ENCODE measurements at regions not wholly inside any gene's neighbourhood (a gene's known extent, or its start where the extent isn't known, plus 50 kb on each side); places are given as distances from the start of the nearest gene placed in this dataset.
"Not testable (repeated sequence)": the region's sequence is repeated elsewhere in the genome, so short reads cannot be mapped to it uniquely, and the experiment has no call there.

DNA sequence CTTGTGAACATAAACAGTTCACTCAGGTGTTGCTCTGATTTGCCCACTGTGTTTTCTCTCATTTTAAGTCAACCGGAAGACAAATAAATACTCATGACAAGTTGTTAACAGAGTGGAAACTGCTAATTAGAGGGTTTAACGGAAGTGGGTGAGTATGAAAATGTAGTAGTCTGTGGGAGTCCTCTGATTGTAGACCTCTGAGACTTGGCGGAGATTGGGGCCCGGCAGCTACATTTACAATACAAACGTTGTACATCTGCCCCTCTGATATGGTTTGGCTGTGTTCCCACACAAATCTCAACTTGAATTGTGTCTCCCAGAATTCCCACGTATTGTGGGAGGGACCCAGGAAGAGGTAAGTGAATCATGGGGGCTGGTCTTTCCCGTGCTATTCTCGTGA is 107.3 kb upstream of the FAM98A start:
- in situ Hi-C loops (cut with MboI; ENCODE audit: low sequenced_read_pairs), result no loop called here

DNA sequence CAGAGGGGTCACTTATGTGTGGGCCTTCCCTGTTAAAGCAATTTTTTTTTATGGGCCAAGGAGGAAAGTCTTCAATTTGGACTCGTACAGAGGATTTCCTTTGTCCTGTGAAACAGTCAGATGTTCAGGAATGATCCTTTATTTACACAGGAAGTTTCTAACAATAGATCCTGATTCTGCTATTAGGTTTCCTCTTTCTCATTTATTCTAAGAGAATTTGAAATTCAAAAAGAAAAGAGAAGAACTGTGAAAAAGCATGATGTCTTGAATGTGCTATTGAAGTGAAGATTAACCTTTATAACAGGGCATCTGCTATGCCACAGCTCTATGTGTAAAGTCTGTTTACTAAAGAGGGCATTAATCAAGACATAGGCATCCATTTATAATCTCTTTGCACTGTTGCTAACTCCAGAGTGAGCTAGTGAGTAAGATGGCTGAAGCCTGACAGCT is 105.3 kb upstream of the FAM98A start:
- in situ Hi-C loops (cut with MboI; ENCODE audit: low sequenced_read_pairs), result no loop called here

DNA sequence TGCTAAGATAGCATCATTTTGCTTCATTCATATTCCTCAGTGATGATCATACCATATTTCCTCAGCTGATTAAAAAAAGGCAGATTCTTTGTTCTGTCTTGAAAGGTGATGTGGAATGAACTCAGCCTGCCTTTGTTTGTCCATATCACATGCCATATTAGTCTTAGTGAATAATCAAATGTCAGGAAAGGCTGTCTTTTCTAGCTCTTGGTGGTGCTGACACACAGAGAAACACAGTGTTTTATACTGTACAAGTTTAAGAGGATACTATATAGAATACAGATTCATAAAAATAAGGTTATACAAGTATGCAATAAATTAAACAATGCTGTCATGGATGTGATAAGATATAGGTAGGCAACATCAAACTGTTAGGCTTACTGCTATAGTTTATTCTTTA is 97.1 kb upstream of the FAM98A start:
- in situ Hi-C loops (cut with MboI; ENCODE audit: low sequenced_read_pairs), result no loop called here

DNA sequence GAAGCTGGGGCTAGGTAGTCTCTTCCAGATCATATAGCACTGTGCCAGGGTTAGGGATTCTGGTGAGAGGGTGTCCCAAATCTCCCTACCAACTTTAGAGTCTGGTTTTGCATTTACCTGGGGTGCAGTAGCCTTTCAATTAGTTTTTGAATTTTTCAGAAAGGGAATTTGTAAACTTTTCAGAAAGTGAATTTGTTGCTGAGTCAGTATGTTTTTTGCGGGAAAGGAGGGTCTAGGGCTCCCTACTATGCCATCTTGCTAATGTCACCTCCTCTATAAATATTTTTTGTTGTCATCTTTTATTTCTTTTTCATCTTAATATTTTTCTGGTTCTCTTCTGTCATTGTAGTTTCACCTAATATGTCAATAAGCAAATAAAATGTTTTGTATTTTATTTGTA is 95.8 kb upstream of the FAM98A start:
- in situ Hi-C loops (cut with MboI; ENCODE audit: low sequenced_read_pairs), result no loop called here

DNA sequence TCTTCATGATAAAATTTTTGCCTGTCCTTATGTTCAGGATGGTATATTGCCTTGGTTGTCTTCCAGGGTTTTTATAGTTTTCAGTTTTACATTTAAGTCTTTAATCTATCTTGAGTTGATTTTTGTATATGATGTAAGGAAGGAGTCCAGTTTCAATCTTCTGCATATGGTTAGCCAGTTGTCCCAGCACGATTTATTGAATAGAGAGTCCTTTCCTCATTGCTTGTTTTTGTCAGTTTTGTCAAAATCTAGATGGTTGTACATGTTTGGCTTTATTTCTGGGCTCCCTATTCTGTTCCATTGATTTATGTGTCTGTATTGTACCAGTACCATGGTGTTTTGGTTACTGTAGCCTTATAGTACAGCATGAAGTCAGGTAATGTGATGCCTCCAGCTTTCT is 91.6 kb upstream of the FAM98A start:
- in situ Hi-C loops (cut with MboI; ENCODE audit: low sequenced_read_pairs), result not testable (repeated sequence)

DNA sequence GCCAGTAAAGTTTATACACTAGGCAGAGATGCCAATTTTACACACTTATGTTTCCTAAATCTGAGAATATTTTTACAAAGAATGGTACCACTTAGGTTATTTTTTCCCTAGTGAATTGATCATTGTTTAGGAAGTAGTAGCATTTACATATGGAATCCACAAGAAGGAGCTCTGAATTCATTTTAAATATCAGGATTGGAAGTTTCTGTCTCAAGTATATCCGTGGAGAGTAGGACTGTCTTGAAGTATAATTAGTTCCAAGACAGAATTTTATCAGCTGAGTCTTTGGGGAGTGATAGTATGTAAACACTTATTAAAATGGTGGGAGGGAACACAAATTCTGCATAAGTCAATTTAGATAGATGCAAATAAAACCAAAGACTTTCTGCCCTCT is 82.3 kb upstream of the FAM98A start:
- in situ Hi-C loops (cut with MboI; ENCODE audit: low sequenced_read_pairs), result no loop called here

DNA sequence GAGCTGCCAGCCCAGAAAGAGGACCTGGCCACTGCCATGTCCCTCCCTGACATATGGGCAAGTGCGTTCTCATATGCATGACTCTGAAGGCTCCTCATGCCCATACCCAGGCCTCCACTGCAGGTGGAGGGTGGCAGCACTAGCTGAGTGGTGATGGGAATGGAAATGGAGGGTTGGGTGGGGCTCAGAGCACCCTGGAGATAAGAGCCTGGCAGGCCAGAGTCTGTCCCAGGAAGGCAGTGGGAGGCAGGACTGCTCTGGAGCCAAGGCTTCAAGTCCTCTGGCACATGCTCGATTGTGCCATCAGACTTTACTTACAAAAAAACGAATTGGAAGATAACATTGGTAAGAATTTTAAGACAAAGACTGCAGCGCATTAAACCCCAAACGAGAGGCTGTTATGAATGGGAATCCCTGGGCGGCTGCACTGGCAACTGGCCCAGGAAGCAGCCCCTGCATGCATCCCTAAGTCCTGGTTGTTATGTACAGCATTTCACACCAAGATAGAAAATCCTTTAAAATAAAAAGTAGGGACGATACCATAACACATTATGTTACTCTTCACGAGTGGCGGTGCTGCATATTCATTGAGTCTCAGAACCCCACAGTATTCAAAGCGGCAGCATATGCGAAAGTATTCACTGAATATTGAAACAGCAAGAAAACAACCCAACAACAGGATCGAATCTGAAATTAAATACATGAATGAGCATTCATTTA is 81.7 kb upstream of the FAM98A start:
- in situ Hi-C loops (cut with MboI; ENCODE audit: low sequenced_read_pairs), result no loop called here

DNA sequence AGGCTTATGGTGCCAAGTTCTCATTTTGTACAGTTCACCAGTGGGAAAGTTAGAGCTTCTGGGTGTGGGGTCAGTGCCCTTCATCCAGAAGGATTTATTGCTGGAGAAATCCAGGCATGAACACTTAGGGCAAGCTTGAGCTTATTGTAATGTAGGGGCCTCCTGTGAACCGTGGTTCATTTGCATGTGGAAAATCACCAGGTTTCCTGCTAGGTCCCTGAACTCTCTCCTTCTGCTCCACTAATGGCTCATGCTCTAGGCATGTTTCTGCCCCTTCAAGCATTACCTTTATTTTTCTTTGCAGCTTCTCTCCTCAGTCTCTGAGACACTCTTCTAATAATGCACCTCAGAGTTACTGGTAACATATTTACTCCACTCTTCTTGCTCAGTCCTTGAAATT is 79.3 kb upstream of the FAM98A start:
- in situ Hi-C loops (cut with MboI; ENCODE audit: low sequenced_read_pairs), result no loop called here

DNA sequence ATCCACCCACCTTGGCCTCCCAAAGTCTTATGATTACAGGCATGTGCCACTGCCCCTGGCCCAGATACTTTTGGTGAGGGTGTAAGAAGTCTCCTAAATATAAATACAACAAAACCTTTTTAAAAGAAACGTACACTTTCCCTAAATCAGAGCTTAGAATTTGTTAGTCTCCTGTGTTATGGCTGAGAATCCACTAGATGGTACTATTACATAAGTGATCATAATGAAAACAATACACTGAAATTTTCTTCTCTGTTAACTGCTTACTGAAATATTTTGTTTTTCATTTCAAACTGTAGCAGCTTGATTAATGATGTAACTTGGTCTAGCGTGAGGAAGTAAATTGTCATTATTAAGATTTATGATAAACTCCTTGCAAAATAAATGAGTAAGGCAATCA is 74.8 kb upstream of the FAM98A start:
- in situ Hi-C loops (cut with MboI; ENCODE audit: low sequenced_read_pairs), result no loop called here

DNA sequence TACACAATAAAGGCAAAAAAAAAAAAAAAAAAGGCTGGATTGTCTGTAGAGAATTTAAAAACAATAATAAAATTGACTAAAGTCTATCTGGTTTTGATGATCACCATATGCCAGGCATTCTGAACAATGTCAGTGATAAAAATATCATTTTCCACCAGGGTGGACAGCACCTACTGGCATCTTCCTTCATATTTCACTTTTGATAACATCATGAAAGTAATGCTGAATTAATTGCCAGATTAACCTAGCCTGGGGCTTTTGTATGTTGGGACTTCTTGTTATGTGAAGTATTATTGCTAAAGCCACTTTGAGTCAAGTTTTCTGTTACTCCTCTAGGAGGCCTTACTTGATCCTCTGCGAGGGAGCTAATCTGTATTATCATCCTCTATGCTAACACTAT is 73.8 kb upstream of the FAM98A start:
- in situ Hi-C loops (cut with MboI; ENCODE audit: low sequenced_read_pairs), result no loop called here

DNA sequence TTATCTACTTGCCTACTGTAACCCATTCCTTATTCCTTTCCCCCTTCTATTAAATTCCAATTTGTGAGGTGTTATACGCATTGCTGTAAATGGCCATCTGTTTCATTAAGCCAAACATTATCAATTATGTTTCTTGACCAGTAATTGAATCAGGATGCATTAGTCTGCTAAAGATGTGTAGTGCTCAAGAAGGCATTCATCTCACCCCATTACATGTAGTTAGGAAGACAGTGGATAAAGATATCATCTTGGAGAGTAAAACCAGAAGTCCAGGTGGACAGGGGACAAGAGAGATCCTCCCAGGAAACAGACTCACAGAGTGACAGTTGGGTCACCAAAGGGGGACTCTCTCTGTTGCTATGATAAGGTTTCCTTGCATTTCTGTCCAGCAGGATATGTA is 73.3 kb upstream of the FAM98A start:
- in situ Hi-C loops (cut with MboI; ENCODE audit: low sequenced_read_pairs), result no loop called here

DNA sequence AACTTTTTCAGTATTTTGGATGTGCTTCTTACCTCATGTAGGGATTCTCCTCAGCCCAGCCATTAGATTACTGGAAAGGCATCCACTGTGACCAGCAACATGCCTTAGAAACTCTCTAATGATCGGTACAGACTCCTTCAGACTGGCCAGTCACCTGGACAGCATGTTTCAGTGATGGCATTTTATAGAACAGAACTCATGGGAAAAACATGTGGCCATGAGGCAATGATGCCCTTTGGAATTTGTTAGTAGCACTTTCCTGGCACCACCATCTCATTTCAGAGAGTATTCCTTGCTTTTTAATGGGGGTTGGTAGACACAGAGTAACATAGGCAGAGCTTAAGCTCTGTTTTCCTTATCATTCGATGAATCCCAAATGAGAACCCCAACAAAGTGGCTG is 72.1 kb upstream of the FAM98A start:
- in situ Hi-C loops (cut with MboI; ENCODE audit: low sequenced_read_pairs), result no loop called here

DNA sequence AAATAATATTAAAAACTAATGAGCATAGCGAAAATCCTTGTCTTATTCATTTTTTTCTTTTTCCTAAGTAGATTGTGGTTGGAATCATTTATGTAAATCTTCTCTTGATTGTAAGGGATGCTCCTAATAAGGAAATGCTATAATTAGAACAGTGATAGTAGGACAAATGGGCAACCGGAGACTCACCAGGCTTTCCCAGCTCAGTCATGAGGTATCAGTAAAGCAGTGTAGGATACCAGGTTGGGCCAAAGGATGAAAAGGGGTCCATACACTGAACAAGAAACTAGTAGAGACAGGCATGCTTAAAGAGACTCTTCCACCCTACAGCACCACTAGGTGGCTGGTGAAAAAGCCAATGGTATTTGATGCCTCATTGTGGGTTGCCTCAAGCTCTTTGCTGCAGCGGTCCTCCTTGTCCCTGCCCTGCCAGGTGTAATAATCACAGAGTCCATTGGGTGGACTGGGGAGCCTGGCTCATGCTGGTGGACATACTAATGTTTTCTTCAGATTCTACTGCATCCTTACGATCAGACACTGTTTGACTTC is 71.4 kb upstream of the FAM98A start:
- in situ Hi-C loops (cut with MboI; ENCODE audit: low sequenced_read_pairs), result no loop called here

DNA sequence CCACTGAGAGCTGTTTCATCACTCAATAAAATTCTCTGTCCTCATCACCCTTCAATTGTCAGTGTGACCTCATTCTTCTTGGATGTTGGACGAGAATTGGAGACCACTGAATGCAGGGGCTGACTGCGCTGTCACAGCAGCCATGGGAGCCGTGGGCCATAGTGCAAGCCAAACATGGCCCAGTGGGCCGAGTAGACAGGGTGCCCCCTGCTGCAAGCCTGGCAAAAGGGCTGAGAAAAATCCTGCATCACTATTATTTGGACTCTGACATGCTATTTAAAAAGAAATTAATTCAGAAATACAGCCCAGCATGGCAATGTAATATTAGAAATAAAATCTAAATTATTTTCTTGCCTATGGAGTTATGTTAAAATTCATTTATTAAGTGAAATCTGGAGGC is 67.8 kb upstream of the FAM98A start:
- in situ Hi-C loops (cut with MboI; ENCODE audit: low sequenced_read_pairs), result no loop called here

DNA sequence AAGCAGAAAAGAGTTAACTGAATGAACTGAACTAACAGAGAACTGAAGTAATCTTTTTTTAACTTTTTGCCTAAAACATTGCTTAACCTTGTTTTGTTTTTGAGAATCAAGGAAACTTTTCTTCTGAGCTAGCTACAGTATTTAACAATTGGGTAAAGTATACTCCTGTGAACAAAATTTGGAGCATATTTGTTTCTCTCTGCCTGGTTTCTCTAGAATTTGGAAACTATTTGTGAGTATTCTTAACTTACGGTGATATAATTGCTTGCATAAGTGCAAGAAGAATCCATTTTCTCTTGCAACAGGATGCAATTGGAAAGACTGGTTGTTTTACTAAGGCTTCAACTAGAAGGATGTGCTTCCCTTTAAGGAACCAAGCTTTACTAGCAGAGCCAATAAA is 65.9 kb upstream of the FAM98A start:
- in situ Hi-C loops (cut with MboI; ENCODE audit: low sequenced_read_pairs), result no loop called here

DNA sequence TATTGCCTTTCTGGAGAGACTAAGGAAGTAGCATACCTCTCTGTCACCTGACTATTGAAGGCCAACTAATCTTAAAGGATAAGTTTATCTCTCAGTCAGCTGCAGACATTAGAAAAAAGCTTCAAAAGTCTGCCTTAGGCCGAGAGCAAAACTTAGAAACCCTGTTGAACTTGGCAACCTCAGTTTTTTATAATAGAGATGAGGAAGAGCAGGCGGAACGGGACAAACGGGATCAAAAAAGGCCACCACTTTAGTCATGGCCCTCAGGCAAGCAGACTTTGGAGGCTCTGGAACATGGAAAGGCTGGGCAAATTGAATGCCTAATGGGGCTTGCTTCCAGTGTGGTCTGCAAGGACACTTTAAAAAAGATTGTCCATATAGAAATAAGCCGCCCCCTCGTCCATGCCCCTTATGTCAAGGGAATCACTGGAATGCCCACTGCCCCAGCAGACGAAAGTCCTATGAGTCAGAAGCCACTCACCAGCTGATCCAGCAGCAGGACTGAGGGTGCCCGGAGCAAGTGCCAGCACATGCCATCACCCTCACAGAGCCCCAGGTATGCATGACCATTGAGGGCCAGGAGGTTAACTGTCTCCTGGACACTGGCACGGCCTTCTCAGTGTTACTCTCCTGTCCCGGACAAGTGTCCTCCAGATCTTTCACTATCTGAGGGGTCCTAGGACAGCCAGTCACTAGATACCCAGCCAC is 61.5 kb upstream of the FAM98A start:
- in situ Hi-C loops (cut with MboI; ENCODE audit: low sequenced_read_pairs), result no loop called here

DNA sequence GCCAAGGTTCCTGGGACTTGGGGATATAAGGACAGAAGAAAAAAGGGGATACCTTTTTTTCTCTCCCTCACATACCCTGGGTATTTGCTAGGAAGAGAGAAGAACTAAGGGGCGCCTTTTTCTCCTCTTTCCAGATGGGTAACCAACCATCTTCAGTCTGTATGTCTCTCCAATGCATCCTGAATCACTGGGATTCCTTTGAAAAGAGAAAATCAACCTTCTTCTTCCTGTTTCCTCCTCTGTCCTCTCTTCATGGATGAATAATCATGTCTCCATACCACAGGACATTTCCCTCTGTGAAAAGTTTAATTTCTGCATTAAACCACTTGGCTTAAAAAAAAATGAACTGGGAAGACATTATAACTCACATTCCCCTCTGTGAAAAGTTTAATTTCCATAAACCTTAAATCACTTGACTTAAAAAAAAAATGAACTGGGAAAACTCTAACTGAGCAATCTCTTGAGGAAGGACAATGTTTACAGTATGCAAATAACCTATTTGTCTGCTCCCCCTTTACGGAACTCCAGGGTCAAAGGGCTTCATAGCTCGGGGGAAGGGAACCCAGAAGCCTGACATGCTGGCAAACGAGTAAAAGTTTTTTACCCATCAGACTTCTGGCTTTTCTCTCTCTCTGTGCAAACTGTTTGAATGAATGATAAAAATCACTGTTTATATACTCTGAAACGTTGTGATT is 56.7 kb upstream of the FAM98A start:
- in situ Hi-C loops (cut with MboI; ENCODE audit: low sequenced_read_pairs), result no loop called here

DNA sequence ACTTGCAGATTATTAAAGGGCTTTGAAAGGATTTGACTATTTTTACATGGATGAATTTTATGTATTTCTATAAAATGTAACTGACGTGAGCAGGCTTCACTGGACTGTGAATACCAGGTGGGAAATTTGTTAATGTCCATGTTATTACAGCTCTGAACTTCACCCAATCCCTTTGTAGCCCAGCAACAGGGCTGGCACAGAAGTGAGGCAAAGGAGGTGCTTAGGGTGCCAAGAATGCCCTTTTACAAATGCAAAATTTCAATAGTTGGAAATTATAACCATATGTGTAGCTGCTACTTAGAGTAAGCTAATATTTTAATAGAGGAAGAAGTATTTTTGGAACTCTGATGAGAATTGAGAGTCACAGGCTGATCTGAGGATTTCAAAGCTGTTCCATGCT is 53.7 kb upstream of the FAM98A start:
- in situ Hi-C loops (cut with MboI; ENCODE audit: low sequenced_read_pairs), result no loop called here

DNA sequence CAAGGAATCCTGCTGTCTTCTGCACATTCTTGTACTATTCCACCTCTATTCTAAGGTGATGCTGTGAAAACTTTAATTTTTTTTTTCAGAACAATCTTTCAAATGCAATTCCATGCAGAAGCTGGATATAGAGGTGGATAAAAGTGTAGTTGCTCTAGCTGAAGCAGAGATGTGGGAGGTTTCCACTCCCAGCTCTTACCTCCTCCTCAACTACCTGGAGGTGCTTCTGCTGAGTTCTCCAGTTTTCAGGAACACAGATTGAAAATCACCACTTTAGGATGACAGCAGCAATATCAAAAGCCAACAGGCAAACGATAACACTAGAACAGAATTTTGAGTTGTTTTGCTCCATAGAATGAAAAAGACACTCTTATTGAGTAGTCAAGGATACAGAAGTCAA is 51.1 kb upstream of the FAM98A start:
- in situ Hi-C loops (cut with MboI; ENCODE audit: low sequenced_read_pairs), result no loop called here
